Activated CD4-positive, CD25-positive, alpha-beta regulatory T cell treated with anti-CD3 and anti-CD28 coated beads, Interleukin-2, amount 50 U/mL, for 24 hours (primary cell): ENCODE measurements at regions not wholly inside any gene's neighbourhood (a gene's known extent, or its start where the extent isn't known, plus 50 kb on each side); places are given as distances from the start of the nearest gene placed in this dataset.

ENCODE experiments used
- ATAC-seq, 2 donors: fragments of 150-1000 bp; cut with Tn5 transposase; one replicate each; pipeline ENCODE4 v1.10.0; 2021; ENCODE audit warnings: mild to moderate bottlenecking in 1 of 2, moderate library complexity in 1 of 2

DNA sequence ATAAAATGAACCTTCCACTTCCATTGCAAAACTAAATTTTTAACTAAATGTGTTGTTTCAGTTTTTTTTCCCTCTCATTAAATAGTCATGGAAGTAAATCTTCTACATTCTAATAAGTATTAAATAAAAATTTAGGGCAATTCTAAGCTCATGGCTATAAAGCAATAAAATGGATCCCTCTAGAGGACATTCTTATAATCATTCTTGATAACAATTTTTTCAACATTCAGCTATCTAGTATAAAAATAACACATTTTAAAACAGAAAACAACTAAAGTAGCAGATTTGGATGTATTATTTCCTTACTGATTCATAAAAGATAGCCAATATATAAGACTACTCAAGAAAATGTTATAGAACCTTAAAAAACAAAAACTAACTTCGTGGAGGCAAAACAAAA lies 393.1 kb downstream of the PLOD2 start:
- no peak for ATAC-seq

- no peak for ATAC-seq
Measured at GRCh38 chr3:145776782-145777408, 384.1 kb downstream of the PLOD2 start.

- ATAC-seq = no peak
Measured at GRCh38 chr3:145780301-145780700, 380.7 kb downstream of the PLOD2 start.

DNA sequence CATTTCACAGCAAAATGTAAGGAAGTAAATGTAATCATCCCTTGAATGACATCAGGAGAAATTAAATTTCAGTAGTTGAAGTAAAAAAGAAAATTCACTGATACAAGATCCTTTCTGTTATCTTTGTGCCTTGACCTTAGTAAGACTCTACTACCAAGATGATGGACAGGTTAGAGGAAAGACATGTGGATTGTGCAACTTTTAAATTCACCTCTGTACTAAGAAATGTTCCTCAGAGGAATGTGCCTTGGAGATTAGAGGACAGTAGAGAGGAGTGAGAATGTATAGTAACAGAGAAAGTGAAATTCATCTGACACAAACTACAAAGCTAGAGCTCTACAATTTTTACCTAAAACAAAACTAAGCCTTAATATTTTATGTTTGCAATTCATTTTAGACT lies 375.3 kb downstream of the PLOD2 start:
- no peak for ATAC-seq

DNA sequence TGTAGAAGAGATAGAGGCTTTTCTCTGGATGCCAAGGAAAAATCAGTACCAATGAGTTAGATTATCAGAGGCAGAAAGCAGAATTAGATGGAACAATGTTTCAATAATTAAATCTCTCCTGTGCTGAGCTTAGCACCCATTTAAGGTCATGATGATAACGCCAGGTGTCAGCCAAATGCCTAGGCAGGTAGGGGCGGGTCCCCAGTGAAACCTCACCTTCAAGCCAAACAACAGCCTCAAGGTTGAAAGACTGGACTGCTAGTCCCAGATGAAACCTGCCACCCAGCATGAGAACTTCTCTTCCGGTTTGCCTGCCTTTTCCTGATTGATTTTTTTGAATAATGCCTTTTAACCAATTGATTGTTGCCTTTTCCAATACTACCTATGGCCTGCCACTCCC lies 363.0 kb downstream of the PLOD2 start:
- no peak for ATAC-seq

DNA sequence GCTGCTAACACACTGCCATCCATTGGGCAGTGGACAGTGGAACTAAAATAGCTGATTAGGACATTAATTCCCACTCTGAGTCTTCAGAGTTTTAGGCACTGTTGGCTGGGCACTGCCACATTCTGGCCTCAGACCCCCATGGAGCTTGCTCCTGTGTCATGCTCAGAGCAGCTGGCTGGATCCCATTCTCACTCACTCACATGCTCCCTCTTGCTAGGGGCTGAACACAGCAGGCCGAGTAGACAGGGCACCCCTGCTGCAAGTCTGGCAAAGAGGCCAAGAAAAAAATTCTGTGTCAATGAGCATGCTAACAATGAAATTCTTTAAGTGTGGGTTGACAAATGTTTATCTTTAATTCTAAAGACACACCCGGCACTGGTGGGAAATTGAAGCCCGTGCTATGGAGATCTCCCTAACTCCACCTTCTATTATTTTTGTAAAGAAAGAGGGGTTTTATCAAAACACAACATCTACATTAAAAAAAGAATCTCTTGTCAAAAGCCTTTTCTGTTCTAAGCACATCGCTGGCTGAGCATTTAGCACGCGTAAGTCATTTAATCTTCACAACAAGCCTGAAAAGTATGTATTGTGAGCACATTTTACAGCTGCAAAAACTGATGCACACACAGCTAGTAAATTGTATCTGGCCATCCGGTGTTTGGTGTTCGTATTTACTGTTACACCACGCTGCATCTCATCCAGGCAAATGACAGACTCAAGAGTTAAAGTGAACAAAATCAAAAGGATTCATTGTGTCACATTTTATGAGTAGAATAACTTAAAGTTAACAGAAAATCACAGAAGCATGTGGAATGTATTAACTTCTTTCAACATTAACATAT lies 362.1 kb downstream of the PLOD2 start:
- no peak for ATAC-seq

DNA sequence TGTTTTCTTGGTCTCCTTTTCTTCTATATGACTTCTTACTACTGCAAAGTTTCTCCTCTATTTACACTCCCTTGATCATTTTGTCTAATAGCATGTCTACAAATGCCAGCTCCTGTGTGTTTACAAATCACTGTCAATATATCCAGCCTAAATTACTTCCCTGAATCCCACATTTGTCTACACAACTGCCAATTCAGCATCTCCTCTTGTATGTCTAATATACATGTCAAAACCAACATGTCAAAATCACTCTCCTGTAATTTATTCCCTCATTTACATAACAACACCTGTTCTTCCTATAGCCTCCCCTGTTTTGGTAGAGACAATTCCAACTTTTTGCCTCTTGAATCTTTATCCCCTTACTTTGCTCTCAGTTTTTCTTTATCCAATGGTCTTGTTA lies 359.3 kb downstream of the PLOD2 start:
- ATAC-seq = no peak

GRCh38 chr3:145807990-145808389 lies 353.0 kb downstream of the PLOD2 start:
- no peak for ATAC-seq

- ATAC-seq = no peak
Measured at GRCh38 chr3:145812391-145812790, 348.6 kb downstream of the PLOD2 start.

DNA sequence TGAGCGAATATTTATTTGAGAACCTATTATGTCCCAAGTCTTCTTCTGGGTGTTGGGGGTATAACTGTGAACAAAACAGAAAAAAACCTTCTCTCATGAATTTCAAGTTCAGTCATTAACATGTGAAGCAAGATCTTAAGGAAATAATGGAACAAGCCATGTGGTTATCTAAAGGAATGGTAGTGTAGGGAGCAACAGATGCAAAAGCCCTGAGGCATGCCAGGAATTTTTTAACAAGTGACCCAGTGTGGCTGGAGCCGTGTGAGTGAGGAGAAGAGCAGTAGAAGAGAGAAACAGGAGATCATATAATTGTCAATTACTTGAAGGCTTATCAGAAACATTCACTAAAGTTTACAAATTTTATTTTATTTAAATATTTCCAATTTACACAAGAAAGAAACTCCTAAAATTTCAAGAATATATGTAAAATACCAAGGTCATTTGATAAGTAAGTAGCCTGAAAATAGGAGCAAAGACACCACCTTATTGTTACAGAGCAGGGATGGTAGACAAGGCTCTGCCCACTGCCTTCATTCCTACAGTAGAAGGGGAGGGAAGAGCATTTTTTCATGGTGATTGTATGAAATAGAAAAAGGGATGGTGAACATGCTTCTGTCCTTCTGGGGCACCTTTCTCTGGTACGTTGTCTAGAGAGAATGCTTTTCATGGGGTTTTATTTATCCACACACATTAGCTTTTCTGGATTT lies 345.1 kb downstream of the PLOD2 start:
- ATAC-seq = no peak

- no peak for ATAC-seq
Measured at GRCh38 chr3:145817870-145818483, 343.0 kb downstream of the PLOD2 start.

DNA sequence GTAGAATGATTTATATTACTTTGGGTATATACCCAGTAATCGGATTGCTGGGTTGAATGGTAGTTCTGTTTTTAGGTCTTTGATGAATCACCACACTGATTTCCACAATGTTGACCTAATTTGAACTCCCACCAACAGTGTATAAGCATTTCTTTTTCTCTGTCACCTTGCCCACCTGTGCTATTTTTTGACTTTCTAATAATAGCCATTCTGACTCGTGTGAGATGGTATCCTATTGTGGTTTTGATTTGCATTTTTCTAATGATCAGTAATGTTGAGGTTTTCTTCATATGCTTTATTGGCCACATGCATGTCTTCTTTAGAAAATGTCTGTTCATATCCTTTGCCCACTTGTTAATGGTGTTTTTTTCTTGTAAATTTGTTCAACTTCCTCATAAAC lies 340.8 kb downstream of the PLOD2 start:
- ATAC-seq = no peak

GRCh38 chr3:145842294-145842902 lies 318.6 kb downstream of the PLOD2 start:
- ATAC-seq = no peak

- no peak for ATAC-seq
Measured at GRCh38 chr3:145843561-145843960, 317.4 kb downstream of the PLOD2 start.

- ATAC-seq = no peak
Measured at GRCh38 chr3:145849115-145849514, 311.9 kb downstream of the PLOD2 start.

- ATAC-seq = no peak
Measured at GRCh38 chr3:145854499-145854898, 306.5 kb downstream of the PLOD2 start.

DNA sequence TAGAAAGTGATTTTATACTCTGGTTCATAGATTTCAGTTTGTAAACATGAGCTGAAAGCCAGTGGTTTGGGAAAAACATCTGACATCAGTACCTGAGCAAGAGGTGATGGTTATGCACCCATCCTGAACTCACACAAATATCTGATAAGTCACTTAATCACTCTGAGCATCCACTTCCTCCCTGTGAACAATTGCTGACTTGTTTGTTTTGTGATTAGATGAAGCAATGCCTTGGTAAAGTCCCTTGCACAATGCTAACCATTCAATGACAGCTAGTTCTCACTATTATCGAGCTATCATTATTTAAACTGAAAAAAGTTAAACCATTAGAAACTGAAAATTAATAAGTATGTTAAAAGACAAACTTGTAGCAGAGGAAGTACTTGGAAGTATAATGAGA lies 303.0 kb downstream of the PLOD2 start:
- no peak for ATAC-seq

DNA sequence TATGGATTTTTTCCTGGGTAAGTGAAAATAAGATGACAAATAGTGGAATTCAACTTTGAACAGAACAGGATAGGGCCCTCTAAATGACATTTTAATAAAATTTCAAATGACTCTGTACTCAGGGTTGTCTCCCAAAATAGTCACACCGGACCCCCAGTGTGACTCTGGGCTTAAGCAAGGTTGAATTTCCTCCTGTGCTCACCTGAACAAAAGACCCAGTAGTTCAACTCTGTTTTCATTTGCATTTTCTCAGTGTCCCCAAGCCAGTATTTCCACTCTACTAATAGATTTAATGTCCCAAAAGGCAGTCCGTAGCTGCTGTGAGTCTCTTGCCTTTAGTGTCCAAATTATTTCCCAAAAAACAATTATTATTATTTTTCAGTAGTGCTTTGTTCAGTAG lies 296.6 kb downstream of the PLOD2 start:
- no peak for ATAC-seq

DNA sequence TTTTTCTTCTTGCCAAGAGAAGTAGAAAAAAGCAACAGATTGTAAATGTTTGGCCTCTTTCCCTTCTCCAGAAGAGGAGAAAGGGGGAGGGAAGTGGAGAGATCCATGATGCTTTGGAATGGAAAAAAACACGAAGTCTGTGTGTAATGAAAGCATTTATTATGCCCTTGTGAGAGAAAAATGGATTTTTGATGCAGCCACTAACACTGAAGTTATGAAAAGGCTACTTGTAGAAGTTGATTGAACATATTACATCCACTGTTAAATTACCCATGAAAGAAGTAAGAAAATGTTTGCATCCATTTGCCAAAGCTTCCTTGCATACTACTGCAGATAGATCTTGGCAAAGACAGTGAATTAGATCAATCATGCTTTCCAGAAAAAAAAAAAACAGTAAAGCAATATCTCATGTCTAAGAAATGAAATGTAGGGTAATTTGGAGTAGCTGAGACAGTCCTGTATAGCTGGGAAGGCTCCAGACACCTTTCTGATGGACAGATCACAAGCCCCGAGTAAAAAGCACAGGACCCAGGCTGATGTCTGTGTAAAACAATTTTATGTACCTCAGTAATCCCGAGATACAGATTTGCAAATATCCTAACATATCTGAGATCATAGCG lies 295.5 kb downstream of the PLOD2 start:
- no peak for ATAC-seq

- no peak for ATAC-seq
Measured at GRCh38 chr3:145869958-145870357, 291.0 kb downstream of the PLOD2 start.

DNA sequence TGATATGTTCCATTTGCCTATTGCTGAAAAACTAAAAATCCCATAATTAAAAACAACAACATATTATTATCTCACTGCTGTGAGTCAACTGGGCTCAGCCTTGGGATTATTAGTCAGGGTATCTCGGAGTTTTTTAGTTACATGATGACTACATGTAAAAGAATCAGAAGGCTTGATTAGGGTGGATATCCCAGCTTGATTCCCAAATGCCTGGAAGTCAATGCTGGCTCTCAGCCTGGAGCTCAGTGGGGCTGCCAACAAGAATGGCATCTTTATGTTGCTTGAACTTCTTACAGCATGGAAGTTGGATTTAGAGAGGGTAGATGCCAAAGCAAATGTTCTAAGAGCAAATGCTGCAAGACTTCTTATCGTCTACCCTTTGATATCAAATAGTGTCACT lies 278.5 kb downstream of the PLOD2 start:
- ATAC-seq = no peak

GRCh38 chr3:145889730-145890129 lies 271.3 kb downstream of the PLOD2 start:
- ATAC-seq = no peak

DNA sequence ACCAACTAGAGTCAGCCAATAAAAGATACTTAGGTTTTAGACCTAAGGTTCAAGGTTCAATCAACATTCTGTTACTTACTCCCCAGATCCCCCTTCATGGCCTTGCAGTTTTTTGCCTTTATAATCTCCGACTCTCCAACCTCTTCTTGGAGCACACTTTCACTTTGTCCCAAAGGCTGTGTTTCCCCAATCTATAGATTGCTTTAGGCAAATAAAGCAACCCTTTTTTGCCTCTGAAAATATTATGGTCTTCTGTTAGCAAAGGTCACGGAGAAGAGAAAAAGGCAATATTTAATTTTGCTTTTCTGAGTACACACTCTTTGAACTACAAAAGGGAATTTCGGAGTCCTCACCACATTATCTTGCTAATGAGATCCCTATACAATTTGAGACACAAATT lies 268.1 kb downstream of the PLOD2 start:
- no peak for ATAC-seq
